ENCODE measurements at regions not wholly inside any gene's neighbourhood (a gene's known extent, or its start where the extent isn't known, plus 50 kb on each side); places are given as distances from the start of the nearest gene placed in this dataset.

GRCh38 chr3:87072446-87072845 is 81.5 kb upstream of the VGLL3 start:
- no peak for TF ChIP-seq CTCF (IDR thresholded peaks at IDR 0.05)
- TF ChIP-seq POLR2A (IDR thresholded peaks at IDR 0.05), result no peak

Measured in testis (tissue), 2 donors.